H9 (cell line): ENCODE measurements at regions not wholly inside any gene's neighbourhood (a gene's known extent, or its start where the extent isn't known, plus 50 kb on each side); places are given as distances from the start of the nearest gene placed in this dataset.

Experiments used
- DNase-seq: peaks from one replicate; pipeline ENCODE4 v3.0.0-alpha.2; 2017
- H2AFZ ChIP-seq: one replicate; pipeline ENCODE4 v1.6.1; 2013; ENCODE audit warnings: mild to moderate bottlenecking, low read length, control low read depth, moderate library complexity
- H2AK5ac ChIP-seq: 2 replicates; pipeline ENCODE4 v1.6.1; 2013; ENCODE audit warnings: low read length, control low read depth, mixed read lengths; ENCODE audit not compliant: insufficient read length
- H2BK120ac ChIP-seq: one replicate; pipeline ENCODE4 v1.6.1; 2013; ENCODE audit warnings: low read depth, mild to moderate bottlenecking, low read length, control low read depth, inconsistent platforms; ENCODE audit not compliant: poor library complexity, severe bottlenecking
- H2BK12ac ChIP-seq: 2 replicates; pipeline ENCODE4 v1.6.1; 2013; ENCODE audit warnings: low read length, control low read depth, mixed read lengths, low read depth; ENCODE audit not compliant: insufficient read length
- H2BK15ac ChIP-seq: 2 replicates; pipeline ENCODE4 v1.6.1; 2013; ENCODE audit warnings: low read depth, low read length, control low read depth
- H2BK20ac ChIP-seq: one replicate; pipeline ENCODE4 v1.6.1; 2013; ENCODE audit warnings: low read depth, mild to moderate bottlenecking, low read length, control low read depth, inconsistent platforms; ENCODE audit not compliant: poor library complexity, severe bottlenecking
- H2BK5ac ChIP-seq: 2 replicates; pipeline ENCODE4 v1.6.1; 2013; ENCODE audit warnings: low read length, control low read depth, mixed read lengths; ENCODE audit not compliant: insufficient read length
- H3K14ac ChIP-seq: 2 replicates; pipeline ENCODE4 v1.6.1; 2013; ENCODE audit warnings: low read length, control low read depth; ENCODE audit not compliant: insufficient read depth
- H3K18ac ChIP-seq: 2 replicates; pipeline ENCODE4 v1.6.1; 2013; ENCODE audit warnings: low read depth, mild to moderate bottlenecking, mixed read lengths, low read length, control low read depth; ENCODE audit not compliant: insufficient read length
- H3K23ac ChIP-seq: 2 replicates; pipeline ENCODE4 v1.6.1; 2013; ENCODE audit warnings: low read length, control low read depth, mixed read lengths, low read depth; ENCODE audit not compliant: insufficient read length
- H3K23me2 ChIP-seq: 2 replicates; pipeline ENCODE4 v1.6.1; 2013; ENCODE audit warnings: low read depth, mild to moderate bottlenecking, mixed read lengths, low read length, control low read depth; ENCODE audit not compliant: insufficient read length, poor library complexity, severe bottlenecking
- H3K27ac ChIP-seq: 2 replicates; pipeline ENCODE4 v1.5.1; 2013; ENCODE audit warnings: low read length, control low read depth, mixed read lengths, low read depth; ENCODE audit not compliant: insufficient read length
- H3K27me3 ChIP-seq: 2 replicates; pipeline ENCODE4 v1.6.1; 2013; ENCODE audit warnings: low read length, control low read depth, inconsistent platforms; ENCODE audit not compliant: insufficient read depth
- H3K4ac ChIP-seq: 2 replicates; pipeline ENCODE4 v1.6.1; 2013; ENCODE audit warnings: low read depth, mild to moderate bottlenecking, control low read depth, inconsistent platforms, low read length, moderate library complexity
- H3K4me1 ChIP-seq: 2 replicates; pipeline ENCODE4 v1.6.1; 2013; ENCODE audit warnings: low read length, control low read depth, inconsistent platforms; ENCODE audit not compliant: insufficient read depth
- H3K4me2 ChIP-seq: 2 replicates; pipeline ENCODE4 v1.6.1; 2013; ENCODE audit warnings: low read length, control low read depth, mixed read lengths; ENCODE audit not compliant: insufficient read length, insufficient read depth
- H3K56ac ChIP-seq: 2 replicates; pipeline ENCODE4 v1.6.1; 2013; ENCODE audit warnings: low read depth, mild to moderate bottlenecking, mixed read lengths, low read length, control low read depth; ENCODE audit not compliant: insufficient read length
- H3K79me1 ChIP-seq: 2 replicates; pipeline ENCODE4 v1.6.1; 2013; ENCODE audit warnings: low read depth, mild to moderate bottlenecking, moderate library complexity, low read length, control low read depth, inconsistent platforms; ENCODE audit not compliant: insufficient read depth, poor library complexity, severe bottlenecking
- H3K79me2 ChIP-seq: 2 replicates; pipeline ENCODE4 v1.6.1; 2013; ENCODE audit warnings: low read length, control low read depth, inconsistent platforms; ENCODE audit not compliant: insufficient read depth
- H3K9ac ChIP-seq: 2 replicates; pipeline ENCODE4 v1.6.1; 2013; ENCODE audit warnings: low read length, control low read depth, mixed read lengths; ENCODE audit not compliant: insufficient read length; ENCODE audit errors: extremely low read depth
- H3K9me3 ChIP-seq: one replicate; pipeline ENCODE4 v1.6.1; 2013; ENCODE audit warnings: low read depth, low read length, inconsistent platforms; ENCODE audit not compliant: control insufficient read depth
- H3T11ph ChIP-seq: one replicate; pipeline ENCODE4 v1.6.1; 2013; ENCODE audit warnings: mild to moderate bottlenecking, low read length, control low read depth, inconsistent platforms
- H4K20me1 ChIP-seq: one replicate; pipeline ENCODE4 v1.6.1; 2013; ENCODE audit not compliant: control insufficient read depth, insufficient read length, insufficient read depth
- H4K5ac ChIP-seq: 2 replicates; pipeline ENCODE4 v1.6.1; 2013; ENCODE audit warnings: low read depth, mild to moderate bottlenecking, mixed read lengths, low read length, control low read depth; ENCODE audit not compliant: insufficient read length
- H4K8ac ChIP-seq: replicated peaks from 2 replicates; pipeline ENCODE4 v1.6.1; 2013; ENCODE audit warnings: low read length, control low read depth, mixed read lengths, low read depth; ENCODE audit not compliant: insufficient read length
- H4K91ac ChIP-seq: 2 replicates; pipeline ENCODE4 v1.6.1; 2013; ENCODE audit warnings: low read depth, mild to moderate bottlenecking, moderate library complexity, mixed read lengths, low read length, control low read depth; ENCODE audit not compliant: insufficient read length
- H3K27ac Mint-ChIP-seq, 3 experiments: 2 replicates in 2 of 3; 3 replicates in 1 of 3; pipeline ENCODE4 v1.8.0; 2020 to 2021; ENCODE audit warnings: mixed read lengths in 3 of 3, mild to moderate bottlenecking in 1 of 3, moderate library complexity in 1 of 3
- H3K27me3 Mint-ChIP-seq: 2 replicates; pipeline ENCODE4 v1.8.0; 2021; ENCODE audit warnings: low read depth, mild to moderate bottlenecking, moderate library complexity, mixed read lengths
- H3K36me3 Mint-ChIP-seq, 3 experiments: 2 replicates in 2 of 3; 3 replicates in 1 of 3; pipeline ENCODE4 v1.8.0; 2020 to 2021; ENCODE audit warnings: low read depth in 3 of 3, mixed read lengths in 3 of 3; ENCODE audit not compliant: insufficient read depth in 1 of 3
- H3K4me1 Mint-ChIP-seq, 2 experiments: 2 replicates each; pipeline ENCODE4 v1.8.0; 2020; ENCODE audit warnings: mixed read lengths in 2 of 2
- H3K4me3 Mint-ChIP-seq, 2 experiments: 2 replicates in 1 of 2; 3 replicates in 1 of 2; pipeline ENCODE4 v1.8.0; 2020 to 2021; ENCODE audit warnings: mild to moderate bottlenecking in 2 of 2, mixed read lengths in 2 of 2, moderate library complexity in 1 of 2
- H3K9me3 Mint-ChIP-seq, 2 experiments: 2 replicates in 1 of 2; 3 replicates in 1 of 2; pipeline ENCODE4 v1.8.0; 2020; ENCODE audit warnings: mild to moderate bottlenecking in 2 of 2, mixed read lengths in 2 of 2, moderate library complexity in 1 of 2
- CTCF ChIP-seq: fragments of 200-600 bp; sonication (generic); conservative IDR thresholded peaks from 3 replicates; pipeline ENCODE4 v1.8.0; 2021; ENCODE audit warnings: antibody characterized with exemption, mild to moderate bottlenecking
- WGBS: extraction: QIAGEN DNeasy Blood & Tissue Kit; methylation state at CpG from one replicate; pipeline ENCODE4 v1.1.7; 2013; ENCODE audit warnings: missing lambda C conversion rate, low lambda C conversion rate, mixed read lengths; ENCODE audit not compliant: insufficient read length; ENCODE audit errors: extremely low coverage; 5-methylcytosine and 5-hydroxymethylcytosine counted together

GRCh38 chr17:13939222-13939621, 130.1 kb upstream of the COX10 start:
- Histone ChIP-seq H3T11ph (no peak overlapping the region), H3K9ac (no peak overlapping the region), H3K79me2 (no peaks in the 10 kb centered on the region), H2BK12ac (no peak overlapping the region), H4K91ac (no peak overlapping the region), H4K5ac (no peak overlapping the region), H4K20me1 (no peaks in the 10 kb centered on the region), H3K4me1 (no peaks in the 10 kb centered on the region), H2BK20ac (no peak overlapping the region), H3K9me3 (no peaks in the 10 kb centered on the region), H3K56ac (no peak overlapping the region), H2AFZ (no peak overlapping the region), H3K18ac (no peak overlapping the region), H3K27me3 (no peaks in the 10 kb centered on the region), H3K79me1 (no peaks in the 10 kb centered on the region), H3K23ac (no peak overlapping the region), H2BK5ac (no peak overlapping the region), H2AK5ac (no peak overlapping the region), H2BK120ac (no peak overlapping the region), H3K4ac (no peak overlapping the region), H3K4me2 (no peak overlapping the region), H3K14ac (no peak overlapping the region), H2BK15ac (no peak overlapping the region), H3K27ac (no peak overlapping the region), H4K8ac (no peak overlapping the region), H3K23me2 (no peaks in the 10 kb centered on the region)
- Mint-ChIP-seq H3K4me3 (no peak overlapping the region), H3K27me3 (no peaks in the 10 kb centered on the region), H3K36me3 (peaks cover 0 to 4% (median 2%) of the 10 kb centered on the region in 3 experiments; a peak in 2 of 7 replicates), H3K27ac (no peak overlapping the region), H3K9me3 (peaks cover 3 to 9% of the 10 kb centered on the region in 2 experiments; a peak in 4 of 5 replicates), H3K4me1 (no peaks in the 10 kb centered on the region)
- TF ChIP-seq CTCF, result peak; percentile 48
- WGBS, result no CpG with 5 or more reads among the region's 1 CpG
- DNase-seq, result no peak
